H1 (cell line): ENCODE measurements at regions not wholly inside any gene's neighbourhood (a gene's known extent, or its start where the extent isn't known, plus 50 kb on each side); places are given as distances from the start of the nearest gene placed in this dataset.

Source experiments
- CTCF ChIA-PET: fragments of 300-600 bp; sonication (Branson Sonifier 250); formaldehyde crosslinking; loops from one replicate; lab custom pipeline; 2021; ENCODE audit not compliant: partially characterized antibody; lab: Charles Lee
- POLR2A ChIA-PET: fragments of 300-600 bp; sonication (Branson Sonifier 250); formaldehyde crosslinking; loops from one replicate; lab custom pipeline; 2021; ENCODE audit warnings: inconsistent platforms; ENCODE audit not compliant: partially characterized antibody; lab: Charles Lee
- DNase-seq, 2 experiments: peaks; one replicate each; pipeline versions ENCODE4 v3.0.0 to v3.0.0-alpha.2; 2010 to 2022; ENCODE audit warnings: low spot score in 2 of 2, low read depth in 1 of 2, mixed read lengths in 1 of 2
- FAIRE-seq: peaks from 2 replicates; lab custom pipeline; 2011; peaks lifted over from hg19 to GRCh38; lab: Jason Lieb, UNC
- H2AFZ ChIP-seq: 2 replicates; pipeline ENCODE4 v1.8.1; 2012; ENCODE audit warnings: low read length, inconsistent platforms
- H2AK5ac ChIP-seq: 2 replicates; pipeline ENCODE4 v1.6.1; 2013; ENCODE audit warnings: low read depth, low read length
- H2BK120ac ChIP-seq: replicated peaks from 2 replicates; pipeline ENCODE3; 2013; ENCODE audit warnings: low read depth, low read length, inconsistent platforms
- H2BK12ac ChIP-seq: 2 replicates; pipeline ENCODE4 v1.6.1; 2013; ENCODE audit warnings: low read depth, low read length
- H2BK15ac ChIP-seq: 2 replicates; pipeline ENCODE4 v1.6.1; 2013; ENCODE audit warnings: low read length
- H2BK20ac ChIP-seq: 2 replicates; pipeline ENCODE4 v1.6.1; 2013; ENCODE audit warnings: low read length
- H2BK5ac ChIP-seq: 2 replicates; pipeline ENCODE4 v1.6.1; 2013; ENCODE audit warnings: low read depth, low read length
- H3K14ac ChIP-seq: 2 replicates; pipeline ENCODE4 v1.6.1; 2013; ENCODE audit warnings: inconsistent platforms; ENCODE audit not compliant: insufficient read length
- H3K18ac ChIP-seq: 2 replicates; pipeline ENCODE4 v1.6.1; 2013; ENCODE audit warnings: low read length; ENCODE audit errors: extremely low read depth
- H3K23ac ChIP-seq: 2 replicates; pipeline ENCODE4 v1.6.1; 2013; ENCODE audit warnings: inconsistent platforms; ENCODE audit not compliant: insufficient read length
- H3K23me2 ChIP-seq: 2 replicates; pipeline ENCODE4 v1.6.1; 2013; ENCODE audit warnings: low read depth, low read length
- H3K27ac ChIP-seq: 2 replicates; pipeline ENCODE4 v1.6.1; 2011; ENCODE audit warnings: low read depth, low read length, inconsistent platforms
- H3K27me3 ChIP-seq, 4 experiments: replicated peaks in 1 of 4; 1 replicate in 1 of 4; 2 replicates in 3 of 4; pipeline versions ENCODE4 v1.6.1 to v1.8.1; 2011 to 2013; ENCODE audit warnings: low read length in 3 of 4, mild to moderate bottlenecking in 3 of 4, inconsistent platforms in 2 of 4, mixed read lengths in 2 of 4, moderate library complexity in 1 of 4; ENCODE audit not compliant: control insufficient read depth in 3 of 4, insufficient read depth in 3 of 4; ENCODE audit errors: extremely low read depth in 1 of 4
- H3K36me3 ChIP-seq, 4 experiments: 2 replicates each; pipeline versions ENCODE4 v1.6.1 to v1.8.1; 2011 to 2013; ENCODE audit warnings: mild to moderate bottlenecking in 4 of 4, low read length in 3 of 4, moderate library complexity in 2 of 4, control low read depth in 1 of 4, inconsistent platforms in 1 of 4; ENCODE audit not compliant: insufficient read depth in 4 of 4, control insufficient read depth in 2 of 4
- H3K4ac ChIP-seq: replicated peaks from 2 replicates; pipeline ENCODE3; 2013; ENCODE audit warnings: low read length, low read depth, mixed read lengths, inconsistent platforms; ENCODE audit not compliant: insufficient read length
- H3K4me1 ChIP-seq, 4 experiments: replicated peaks in 1 of 4; 1 replicate in 1 of 4; 2 replicates in 3 of 4; pipeline versions ENCODE4 v1.6.1 to v1.8.1; 2011 to 2013; ENCODE audit warnings: low read length in 3 of 4, inconsistent platforms in 2 of 4, mixed read lengths in 1 of 4; ENCODE audit not compliant: insufficient read depth in 4 of 4, control insufficient read depth in 3 of 4
- H3K4me2 ChIP-seq, 2 experiments: 2 replicates each; pipeline versions ENCODE4 v1.6.1 to v1.8.1; 2011 to 2013; ENCODE audit warnings: low read depth in 2 of 2, low read length in 2 of 2, control low read depth in 1 of 2, inconsistent platforms in 1 of 2, mild to moderate bottlenecking in 1 of 2; ENCODE audit not compliant: insufficient read depth in 1 of 2
- H3K4me3 ChIP-seq, 4 experiments: fragments of 200-600, 300-600 bp in 1 of 4; sonication (generic), shearing (Covaris generic), sonication (Bioruptor Twin) in 1 of 4; 2 replicates each; pipeline versions ENCODE4 v1.5.1 to v1.8.1; 2011 to 2016; ENCODE audit warnings: low read length in 4 of 4, low read depth in 3 of 4, control low read depth in 2 of 4, inconsistent platforms in 2 of 4, mild to moderate bottlenecking in 2 of 4, mixed read lengths in 1 of 4, moderate library complexity in 1 of 4; ENCODE audit not compliant: insufficient read depth in 2 of 4; ENCODE audit errors: extremely low read depth in 1 of 4
- H3K56ac ChIP-seq: replicated peaks from 2 replicates; pipeline ENCODE3; 2013; ENCODE audit warnings: low read depth, mild to moderate bottlenecking, mixed read lengths, low read length, inconsistent platforms; ENCODE audit not compliant: insufficient read length
- H3K79me1 ChIP-seq: 2 replicates; pipeline ENCODE4 v1.6.1; 2013; ENCODE audit warnings: low read depth, low read length, control low read depth
- H3K79me2 ChIP-seq, 2 experiments: 2 replicates each; pipeline versions ENCODE4 v1.6.1 to v1.8.1; 2012 to 2013; ENCODE audit warnings: low read length in 2 of 2, mild to moderate bottlenecking in 2 of 2, inconsistent platforms in 1 of 2; ENCODE audit not compliant: insufficient read depth in 2 of 2, control insufficient read depth in 1 of 2
- H3K9ac ChIP-seq, 4 experiments: replicated peaks in 1 of 4; 1 replicate in 1 of 4; 2 replicates in 3 of 4; pipeline versions ENCODE4 v1.6.1 to v1.8.1; 2011 to 2013; ENCODE audit warnings: low read depth in 3 of 4, low read length in 3 of 4, control low read depth in 2 of 4, mild to moderate bottlenecking in 2 of 4, moderate library complexity in 2 of 4, inconsistent platforms in 1 of 4; ENCODE audit errors: extremely low read depth in 1 of 4
- H3K9me3 ChIP-seq, 2 experiments: 2 replicates each; pipeline versions ENCODE4 v1.6.1 to v1.8.1; 2012 to 2013; ENCODE audit warnings: mild to moderate bottlenecking in 2 of 2, moderate library complexity in 2 of 2, control low read depth in 1 of 2, inconsistent platforms in 1 of 2, low read depth in 1 of 2, low read length in 1 of 2, mixed read lengths in 1 of 2; ENCODE audit not compliant: insufficient read depth in 2 of 2
- H4K20me1 ChIP-seq, 2 experiments: replicated peaks in 1 of 2; 2 replicates each; pipeline versions ENCODE3 to v1.8.1; 2011 to 2013; ENCODE audit warnings: inconsistent platforms in 2 of 2, low read length in 2 of 2, mild to moderate bottlenecking in 1 of 2; ENCODE audit not compliant: insufficient read depth in 2 of 2, control insufficient read depth in 1 of 2
- H4K5ac ChIP-seq: 2 replicates; pipeline ENCODE4 v1.6.1; 2013; ENCODE audit warnings: low read length, low read depth, mixed read lengths, inconsistent platforms; ENCODE audit not compliant: insufficient read length
- H4K8ac ChIP-seq: 2 replicates; pipeline ENCODE4 v1.8.0; 2013; ENCODE audit warnings: mild to moderate bottlenecking, moderate library complexity, low read length, inconsistent platforms; ENCODE audit not compliant: insufficient read depth; ENCODE audit errors: extremely low read depth
- H4K91ac ChIP-seq: replicated peaks from 2 replicates; pipeline ENCODE3; 2013; ENCODE audit warnings: low read length, mixed read lengths, inconsistent platforms; ENCODE audit not compliant: insufficient read length
- KDM1A ChIP-seq: fragments of 200-600, 300-600 bp; sonication (generic); IDR thresholded peaks from 2 replicates; pipeline ENCODE4 v1.7.1; 2016; ENCODE audit warnings: mild to moderate bottlenecking, low read length, borderline replicate concordance
- WGBS, 2 experiments: shearing (Covaris generic) in 1 of 2; methylation state at CpG; one replicate each; pipeline versions ENCODE4 v1.1.6 to v1.1.7; 2013 to 2015; ENCODE audit warnings: low lambda C conversion rate in 2 of 2, mixed read lengths in 2 of 2, inconsistent platforms in 1 of 2, low coverage in 1 of 2, missing lambda C conversion rate in 1 of 2; ENCODE audit not compliant: insufficient replicate concordance in 2 of 2, insufficient coverage in 1 of 2, insufficient read length in 1 of 2; ENCODE audit errors: extremely low coverage in 1 of 2, missing lambda C conversion rate in 1 of 2; 5-methylcytosine and 5-hydroxymethylcytosine counted together

DNA sequence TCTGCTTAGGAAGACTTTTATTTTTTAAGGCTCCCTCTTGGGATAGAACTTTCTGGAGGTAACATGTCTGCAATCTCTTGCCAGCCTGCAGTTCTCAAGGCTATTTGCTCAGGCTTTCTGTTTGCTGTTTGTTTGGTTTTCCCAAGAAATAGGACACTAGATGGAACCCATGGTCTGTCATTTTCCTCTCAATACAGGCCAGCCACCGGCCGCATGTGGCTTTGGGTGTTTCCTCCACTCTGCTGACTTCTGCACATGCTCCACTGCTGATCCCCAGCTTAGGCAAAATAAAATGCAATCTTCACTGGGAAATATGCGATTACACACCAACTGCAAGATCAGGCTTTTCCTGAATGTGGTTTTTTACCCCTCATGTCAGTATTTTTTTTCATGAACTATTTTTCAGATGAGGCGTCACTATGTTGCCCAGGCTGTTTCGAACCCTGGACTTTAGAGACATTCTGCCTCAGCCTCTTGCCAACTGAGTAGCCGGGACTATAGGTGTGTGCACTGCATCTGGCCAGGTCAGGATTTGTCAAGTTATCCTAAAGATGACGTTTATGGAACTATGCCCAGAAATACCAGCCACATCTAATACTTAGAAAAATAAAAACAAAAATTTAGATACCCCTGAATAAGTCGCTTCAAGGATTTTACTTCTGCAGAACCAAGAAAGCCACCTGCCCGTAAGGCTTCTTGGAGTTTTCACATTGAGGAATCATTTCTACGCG is 94.3 kb upstream of the PABPC3 start:
- no peak overlapping the region for H3K14ac ChIP-seq
- DNase-seq (no peak), FAIRE-seq (no peak)
- no peak overlapping the region for H3K56ac ChIP-seq
- H2AK5ac ChIP-seq = no peak overlapping the region
- no peak overlapping the region for H2BK5ac ChIP-seq
- H3K27me3 ChIP-seq = no peaks in the 10 kb centered on the region
- no peaks in the 10 kb centered on the region for H3K79me1 ChIP-seq
- H3K4ac ChIP-seq = no peak overlapping the region
- no peak overlapping the region for H4K91ac ChIP-seq
- no peak overlapping the region for H3K18ac ChIP-seq
- H3K79me2 ChIP-seq = no peaks in the 10 kb centered on the region
- H3K9ac ChIP-seq = no peak overlapping the region
- no peaks in the 10 kb centered on the region for H4K20me1 ChIP-seq
- H4K5ac ChIP-seq = no peak overlapping the region
- no peaks in the 10 kb centered on the region for H3K36me3 ChIP-seq
- H3K23me2 ChIP-seq = no peaks in the 10 kb centered on the region
- H2BK12ac ChIP-seq = no peak overlapping the region
- H2AFZ ChIP-seq = no peak overlapping the region
- H3K4me3 ChIP-seq = no peak overlapping the region
- no peaks in the 10 kb centered on the region for H3K9me3 ChIP-seq
- H2BK15ac ChIP-seq = no peak overlapping the region
- ChIA-PET POLR2A (no interaction called here), CTCF (interaction anchor here (0.7 to 2.4 kb wide), 6 partner anchors 10 to 155 kb away, joined by 3 to 6 read pairs (median 4); no protein-coding TSS in a partner anchor)
- H3K4me2 ChIP-seq = no peak overlapping the region
- no peak overlapping the region for H2BK20ac ChIP-seq
- no peak overlapping the region for H3K27ac ChIP-seq
- no peak overlapping the region for H2BK120ac ChIP-seq
- WGBS, 2 experiments = 92% methylated on average over 11 of the region's 11 CpGs; no CpG with 5 or more reads in 1 of the 2 experiments
- no peaks in the 10 kb centered on the region; a peak in 1 of 7 replicates for H3K4me1 ChIP-seq
- H3K23ac ChIP-seq = no peak overlapping the region
- no peak overlapping the region; the same call in 1 of the 2 replicates for H4K8ac ChIP-seq
- TF ChIP-seq KDM1A = no peak
